LoVo (cell line): ENCODE measurements at regions not wholly inside any gene's neighbourhood (a gene's known extent, or its start where the extent isn't known, plus 50 kb on each side); places are given as distances from the start of the nearest gene placed in this dataset.
"Not testable (repeated sequence)": the region's sequence is repeated elsewhere in the genome, so short reads cannot be mapped to it uniquely, and the experiment has no call there.

Experiments used
- DNase-seq: peaks from one replicate; pipeline ENCODE4 v3.0.0-alpha.2; 2016; ENCODE audit warnings: low spot score

DNA sequence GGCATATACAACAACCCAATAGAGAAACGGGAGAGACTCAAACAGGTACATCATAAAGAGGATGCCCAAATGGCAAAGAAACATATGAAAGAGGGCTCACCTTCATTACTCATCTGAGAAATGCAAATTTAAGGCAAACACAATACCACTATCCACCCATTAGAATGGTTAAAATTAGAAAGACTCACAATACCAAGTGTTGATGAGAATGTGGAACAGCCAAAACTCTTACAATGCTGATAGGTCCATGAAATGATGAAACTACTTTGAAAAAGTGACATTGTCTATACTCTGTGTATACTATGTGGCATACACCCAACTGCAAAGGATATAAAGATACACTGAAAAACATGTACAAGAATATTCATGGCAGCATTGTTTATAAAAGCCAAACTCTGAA, 96.2 kb upstream of the TSHZ3 start:
- DNase-seq, result no peak

DNA sequence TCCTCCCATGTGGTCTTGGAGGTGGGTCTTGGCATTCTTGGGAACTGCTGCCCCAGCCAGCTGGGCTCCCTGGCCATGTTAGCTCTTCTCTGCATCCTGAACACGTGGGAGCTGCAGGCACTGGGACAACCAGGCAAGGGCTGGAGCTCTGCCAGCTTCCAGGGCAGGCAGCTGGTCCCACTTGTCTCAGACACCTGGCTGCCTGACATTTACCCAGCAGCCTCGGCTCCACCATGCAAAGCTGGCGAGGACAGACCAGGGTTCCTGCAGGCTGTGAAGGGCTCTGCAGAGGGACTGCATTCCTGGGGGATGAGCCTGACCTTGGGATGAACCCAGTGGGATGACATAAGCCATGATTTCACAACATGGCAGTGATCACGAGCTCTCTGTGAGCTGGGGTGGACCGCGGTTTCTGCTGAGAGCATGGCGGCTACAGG, 99.0 kb upstream of the TSHZ3 start:
- no peak for DNase-seq

DNA sequence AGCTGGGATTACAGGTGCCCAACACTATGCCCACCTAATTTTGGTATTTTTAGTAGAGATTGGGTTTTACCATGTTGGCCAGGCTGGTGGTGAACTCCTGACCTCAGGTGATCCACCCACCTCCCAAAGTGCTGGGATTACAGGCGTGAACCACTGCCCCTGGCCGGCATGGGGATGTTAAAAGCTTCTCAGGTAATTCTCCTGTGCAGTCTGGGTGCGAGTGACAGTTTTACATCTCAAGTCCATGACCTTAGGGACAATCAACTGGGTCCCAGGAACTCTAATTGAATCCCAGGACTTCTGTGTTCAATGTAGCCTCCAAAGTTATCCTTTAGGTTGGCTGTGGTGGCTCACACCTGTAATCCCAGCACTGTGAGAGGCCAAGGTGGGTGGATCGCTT, 100.1 kb upstream of the TSHZ3 start:
- no peak for DNase-seq

DNA sequence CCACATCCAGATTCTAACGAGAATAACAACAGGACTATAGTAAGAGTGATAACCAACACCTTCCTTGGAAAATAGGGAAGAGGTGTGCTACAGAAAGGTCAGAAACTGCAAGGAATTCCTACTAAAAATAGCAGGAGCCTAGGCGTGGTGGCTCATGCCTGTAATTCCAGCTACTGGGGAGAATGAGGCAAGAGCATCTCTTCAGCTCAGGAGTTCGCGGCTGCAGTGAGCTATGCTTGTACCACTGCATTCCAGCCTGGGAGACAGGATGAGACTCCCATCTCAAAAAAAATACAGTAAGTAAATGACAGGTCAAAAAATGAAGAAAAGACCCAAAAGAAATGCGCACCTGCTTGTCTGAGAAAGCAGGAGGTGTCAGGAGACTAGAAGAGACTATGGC, 101.5 kb upstream of the TSHZ3 start:
- no peak for DNase-seq

DNA sequence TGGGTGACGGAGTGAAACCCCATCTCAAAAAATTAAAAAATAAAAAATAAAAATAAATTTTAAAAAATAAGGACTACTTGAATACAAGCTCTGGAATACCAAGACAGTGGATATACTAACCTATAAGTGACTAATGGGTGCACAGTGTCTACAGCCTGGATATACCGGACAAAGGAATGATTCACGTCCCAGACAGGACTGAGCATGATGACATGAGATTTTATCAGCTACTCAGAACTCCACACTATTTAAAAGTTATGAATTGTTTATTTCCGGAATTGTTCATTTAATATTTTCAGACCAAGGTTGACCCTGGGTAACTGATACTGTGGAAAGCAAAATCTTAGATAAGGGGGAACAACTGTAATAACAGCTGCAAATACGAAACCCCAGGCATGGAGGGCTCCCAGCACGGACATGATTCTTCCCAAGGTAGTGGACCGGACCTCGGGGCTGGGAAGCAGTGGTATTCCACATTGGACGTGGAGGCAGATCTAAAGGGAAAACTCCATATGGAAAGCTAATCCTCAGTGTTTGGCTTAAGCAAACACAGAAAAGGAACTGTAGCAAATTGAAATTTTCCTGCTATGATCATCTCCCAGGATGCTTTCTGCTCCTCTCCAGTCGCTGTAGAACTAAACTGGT, 102.6 kb upstream of the TSHZ3 start:
- DNase-seq, result no peak

DNA sequence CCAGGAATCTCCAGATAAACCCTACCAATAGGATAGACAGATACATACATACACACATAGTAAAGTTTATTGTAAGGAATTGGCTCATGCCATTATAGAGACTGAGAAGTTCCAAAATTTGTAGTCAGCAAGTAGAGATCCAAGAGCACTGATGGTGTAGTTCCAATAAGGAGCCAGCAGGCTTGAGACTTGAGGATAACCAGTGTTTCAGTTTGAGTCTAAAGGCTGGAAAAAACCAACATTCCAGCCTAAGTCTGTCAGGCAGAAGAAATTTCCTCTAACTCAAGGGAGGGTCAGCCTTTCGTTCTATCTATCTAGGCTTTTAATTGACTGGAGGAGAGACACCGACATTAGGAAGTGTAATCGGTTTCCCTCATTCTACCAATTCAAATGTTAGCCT, 110.2 kb upstream of the TSHZ3 start:
- no peak for DNase-seq

DNA sequence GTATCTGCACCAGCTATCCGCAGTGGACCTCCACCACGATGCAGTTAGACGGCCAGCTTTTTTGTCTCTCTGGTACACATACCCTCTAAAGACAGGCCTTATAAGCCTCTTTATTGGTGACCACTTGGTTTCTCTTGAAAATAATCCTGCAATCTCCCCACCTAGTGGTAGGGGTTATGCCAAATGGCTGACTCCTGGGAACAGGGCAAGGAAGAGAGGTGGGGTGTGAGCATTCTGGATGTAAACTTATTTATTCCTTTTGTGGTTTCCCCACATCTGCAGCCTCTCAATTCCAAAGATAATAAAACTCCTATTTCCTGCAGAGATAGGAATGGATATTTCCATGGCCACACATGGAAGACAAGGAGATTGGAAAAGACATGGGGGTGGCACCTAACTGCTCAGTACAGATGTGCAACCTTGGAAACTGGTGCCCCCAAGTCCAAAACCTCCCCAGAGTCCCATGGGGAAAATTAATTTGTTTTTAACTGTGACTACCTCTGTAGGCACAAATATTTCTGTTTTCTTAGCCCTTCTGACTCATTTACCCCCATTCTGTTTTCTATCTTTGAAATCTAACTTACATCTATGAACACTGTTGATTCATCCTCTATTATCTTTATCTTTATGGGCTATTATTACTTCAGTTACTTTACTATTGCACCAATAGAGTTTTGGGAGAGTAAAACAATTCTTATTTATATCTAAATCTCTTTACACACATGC, 112.7 kb upstream of the TSHZ3 start:
- DNase-seq, result no peak

DNA sequence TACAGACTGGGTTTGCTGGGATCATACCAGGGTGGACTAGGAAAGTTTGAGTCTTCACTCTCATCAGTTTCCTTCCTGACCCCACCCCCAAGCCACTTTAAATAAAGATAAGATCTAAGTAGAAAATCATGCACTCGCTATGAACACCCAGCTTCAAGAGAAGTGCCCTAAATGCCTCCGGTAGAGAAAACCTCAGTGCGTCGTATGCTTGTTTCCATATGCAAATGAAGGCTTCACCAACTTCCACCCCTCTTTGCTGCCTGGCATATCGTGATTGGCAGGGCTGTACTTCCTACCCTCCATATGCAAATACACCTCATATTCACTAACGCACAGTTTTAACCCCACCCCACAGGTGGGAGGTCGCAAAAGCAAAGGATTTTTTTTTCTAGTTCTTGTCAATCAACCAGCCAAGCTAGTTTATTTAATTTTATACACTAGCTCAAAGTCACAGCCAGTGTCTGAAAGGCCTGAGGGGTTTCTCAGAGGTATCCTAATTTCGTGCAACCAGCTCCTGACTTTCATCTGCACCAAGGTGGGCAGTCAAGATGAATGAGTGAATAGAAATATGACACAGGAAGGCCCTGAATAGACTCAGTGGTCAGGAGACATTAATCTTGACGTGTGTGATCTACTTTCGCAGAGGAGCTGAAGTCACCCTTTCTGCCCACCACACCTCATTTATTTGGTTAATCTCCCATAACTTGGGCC, 121.1 kb upstream of the TSHZ3 start:
- DNase-seq, result no peak

DNA sequence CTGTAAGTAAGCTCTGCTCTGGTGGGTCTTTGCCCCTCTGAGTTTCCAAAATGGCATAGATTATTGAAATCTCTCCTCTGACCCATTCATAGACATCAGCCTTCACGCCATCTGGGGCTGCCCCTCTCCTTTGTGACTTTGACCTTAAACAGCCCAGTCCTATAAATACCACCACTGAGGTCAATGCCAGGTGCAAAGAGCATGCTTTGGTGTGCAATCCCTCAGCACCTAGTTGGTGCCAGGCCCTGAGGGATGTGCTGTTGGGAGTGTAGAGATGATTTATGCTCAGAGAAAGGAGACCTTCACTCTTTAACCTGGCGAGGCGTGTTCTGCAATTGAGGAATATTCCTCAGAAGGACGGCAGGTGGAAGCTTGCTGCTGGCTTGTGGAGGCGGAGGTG, 121.7 kb upstream of the TSHZ3 start:
- DNase-seq, result no peak

DNA sequence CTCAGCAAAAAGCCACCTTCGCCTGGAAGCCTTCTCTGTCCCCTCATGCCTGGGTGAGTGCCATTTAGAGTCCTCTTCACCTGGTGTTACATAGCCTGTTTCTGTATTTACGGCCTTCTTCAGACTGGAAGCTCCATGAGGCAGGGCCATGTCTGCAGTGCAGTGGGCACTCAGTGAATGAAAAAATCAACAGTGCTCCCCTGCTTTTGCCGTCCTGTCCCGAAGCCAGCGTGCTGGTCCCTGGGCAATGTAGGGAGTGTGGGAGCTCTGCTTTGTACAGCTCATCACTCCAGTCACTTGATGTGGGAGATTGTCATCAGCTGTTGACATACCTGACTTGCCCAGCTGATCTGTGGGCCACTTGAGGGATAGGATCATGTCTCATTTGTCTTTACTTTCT, 129.0 kb upstream of the TSHZ3 start:
- no peak for DNase-seq

DNA sequence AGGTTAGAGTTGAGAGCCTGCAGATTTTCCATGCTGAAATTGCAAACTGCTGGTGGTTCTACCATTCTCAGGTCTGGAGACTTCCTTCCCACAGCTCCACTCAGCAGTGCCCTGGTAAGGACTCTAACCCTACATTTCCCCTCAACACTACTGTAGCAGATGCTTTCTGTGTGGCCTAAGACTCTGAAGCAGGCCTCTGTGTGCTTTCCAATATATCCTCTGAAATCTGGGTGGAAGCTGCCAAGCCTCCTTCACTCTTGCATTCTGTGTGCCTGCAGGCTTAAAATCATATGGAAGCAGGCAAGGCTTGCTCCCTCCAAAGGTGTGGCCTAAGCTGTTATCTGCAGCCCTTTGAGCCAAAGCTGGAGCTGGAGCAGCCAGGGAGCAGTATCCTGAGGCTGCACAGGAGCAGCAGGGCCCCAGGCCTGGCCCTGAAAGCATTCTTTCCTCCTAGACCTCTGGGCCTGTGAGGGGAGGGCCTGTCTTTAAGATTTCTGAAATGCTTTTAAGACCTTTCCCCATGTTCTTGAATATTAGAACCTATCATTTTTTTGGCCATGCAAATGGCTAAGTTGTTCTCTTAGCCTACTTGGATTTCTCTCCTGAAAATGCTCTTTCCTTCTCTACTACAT, 134.1 kb upstream of the TSHZ3 start:
- no peak for DNase-seq

DNA sequence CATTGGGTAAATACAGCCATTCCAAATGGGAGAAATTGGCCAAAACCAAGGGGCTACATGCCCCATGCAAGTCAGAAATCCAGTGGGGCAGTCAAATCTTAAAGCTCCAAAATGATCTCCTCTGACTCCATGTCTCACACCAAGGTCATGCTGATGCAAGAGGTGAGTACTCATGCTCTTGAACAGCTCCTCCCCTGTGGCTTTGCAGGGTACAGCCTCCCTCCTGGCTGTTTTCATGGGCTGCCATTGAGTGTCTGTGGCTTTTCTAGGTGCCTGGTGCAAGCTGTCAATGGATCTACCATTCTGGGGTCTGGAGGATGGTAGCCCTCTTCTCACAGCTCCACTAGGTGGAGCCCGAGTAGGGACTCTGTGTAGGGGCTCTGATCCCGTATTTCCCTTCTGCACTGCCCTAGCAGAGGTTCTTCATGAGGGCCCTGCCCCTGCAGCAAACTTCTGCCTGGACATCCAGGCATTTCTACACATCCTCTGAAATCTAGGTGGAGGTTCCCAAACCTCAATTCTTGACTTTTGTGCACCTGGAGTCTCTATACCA, 135.7 kb upstream of the TSHZ3 start:
- DNase-seq, result not testable (repeated sequence)

DNA sequence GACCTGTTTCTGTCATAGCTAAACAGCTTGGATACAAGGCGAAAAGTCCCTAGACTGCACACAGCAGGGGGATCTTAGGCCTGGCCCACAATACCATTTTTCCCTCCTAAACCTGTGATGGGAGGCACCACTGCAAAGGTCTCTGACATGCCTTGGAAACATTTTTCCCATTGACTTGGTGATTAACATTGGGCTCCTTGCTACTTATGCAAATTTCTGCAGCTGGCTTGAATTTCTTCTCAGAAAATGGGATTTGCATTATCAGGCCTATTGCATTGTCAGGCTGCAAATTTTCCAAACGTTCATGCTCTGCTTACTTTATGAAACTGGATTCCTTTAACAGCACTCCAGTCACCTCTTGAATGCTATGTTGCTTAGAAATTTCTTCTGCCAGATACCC, 136.2 kb upstream of the TSHZ3 start:
- no peak for DNase-seq

DNA sequence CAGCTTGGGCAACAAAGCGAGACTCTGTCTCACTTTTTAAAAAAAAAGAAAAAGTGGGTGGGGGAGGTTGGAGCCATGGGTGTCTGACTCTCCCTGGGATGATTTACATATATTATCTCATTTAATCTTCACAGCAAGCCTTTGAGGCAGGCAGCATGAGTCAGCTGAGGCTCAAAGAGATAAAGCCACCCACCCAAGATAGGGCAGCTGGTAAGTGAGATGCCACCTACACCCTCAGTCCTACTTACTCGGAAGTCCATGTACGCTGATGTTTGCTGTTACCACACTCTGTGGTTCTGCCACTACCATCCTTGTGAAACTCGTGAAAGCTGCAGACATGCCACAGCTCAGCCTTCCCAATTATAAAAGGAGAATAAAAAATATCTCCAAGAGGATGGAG, 142.0 kb upstream of the TSHZ3 start:
- no peak for DNase-seq

DNA sequence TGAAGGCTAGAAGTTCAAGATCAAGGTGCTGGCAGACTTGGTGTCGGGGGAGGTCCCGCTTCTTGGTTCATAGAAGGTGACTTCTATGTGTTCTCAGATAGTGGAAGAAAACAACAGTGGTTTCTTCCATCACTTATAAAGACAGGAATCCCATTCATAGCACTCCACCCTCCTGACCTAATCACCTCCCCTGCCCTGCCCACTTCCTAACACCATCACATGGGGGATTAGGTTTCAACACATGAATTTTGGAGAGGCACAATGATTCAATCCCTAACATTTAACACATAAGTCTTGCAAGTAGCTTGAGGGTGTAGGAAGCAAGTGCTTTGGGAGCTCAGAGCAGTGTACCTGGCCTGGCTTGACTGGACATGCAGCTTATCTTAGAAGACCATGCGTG, 142.8 kb upstream of the TSHZ3 start:
- no peak for DNase-seq

DNA sequence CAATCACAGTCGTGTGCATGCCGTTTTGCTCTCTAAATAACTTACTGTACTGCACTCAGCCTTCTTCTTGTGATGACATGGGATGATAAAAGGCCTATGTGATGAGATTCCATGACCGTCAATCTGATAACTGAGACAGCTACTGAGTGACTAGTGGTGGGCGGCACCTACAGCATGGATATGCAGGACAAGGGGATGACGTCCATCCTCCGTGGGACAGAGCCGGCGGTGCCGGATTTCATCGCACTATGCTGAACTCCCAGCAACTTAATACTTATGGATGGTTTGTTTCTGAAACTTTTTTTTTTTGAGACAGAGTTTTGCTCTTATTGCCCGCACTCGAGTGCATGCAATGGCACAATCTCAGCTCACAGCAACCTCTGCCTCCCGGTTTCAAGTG, 146.8 kb upstream of the TSHZ3 start:
- DNase-seq, result no peak

DNA sequence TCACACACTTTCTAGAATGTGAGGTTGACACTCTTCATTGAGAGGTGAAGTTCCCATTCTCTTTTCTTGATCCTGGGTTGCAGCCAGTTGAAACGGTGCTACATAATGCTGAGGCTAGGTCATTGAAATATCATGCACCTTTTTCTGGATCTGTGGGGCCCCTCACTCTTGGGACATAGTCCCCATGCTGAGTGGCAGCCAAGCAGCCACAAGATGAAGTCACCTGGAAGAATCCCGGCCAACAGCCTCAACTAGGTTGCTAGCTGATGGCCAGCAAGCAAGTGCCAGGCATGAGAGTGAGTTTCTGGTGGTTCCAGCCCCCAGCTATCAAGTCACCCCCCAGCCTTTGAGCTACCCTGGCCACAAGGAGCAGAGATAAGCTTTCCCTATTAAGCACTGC, 148.5 kb upstream of the TSHZ3 start:
- DNase-seq, result no peak

DNA sequence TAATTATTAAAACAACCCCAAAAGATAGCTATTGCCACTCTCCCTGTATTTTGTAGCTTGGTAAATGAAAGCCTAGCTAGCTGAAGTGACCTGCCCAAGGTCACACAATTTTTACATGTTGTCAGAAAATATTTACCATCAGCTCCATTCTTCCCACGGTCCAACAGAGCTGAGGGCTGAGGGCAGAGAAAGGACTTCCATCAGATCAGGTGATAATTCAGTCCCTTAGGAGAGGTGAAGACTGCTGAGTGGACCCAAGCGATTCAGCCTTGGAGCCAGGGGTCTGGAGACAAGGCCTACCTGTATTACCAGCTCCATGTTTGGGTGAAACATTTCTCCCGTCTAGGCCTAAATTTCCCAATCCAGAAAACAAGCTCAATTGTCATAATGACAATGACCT, 149.5 kb upstream of the TSHZ3 start:
- no peak for DNase-seq

DNA sequence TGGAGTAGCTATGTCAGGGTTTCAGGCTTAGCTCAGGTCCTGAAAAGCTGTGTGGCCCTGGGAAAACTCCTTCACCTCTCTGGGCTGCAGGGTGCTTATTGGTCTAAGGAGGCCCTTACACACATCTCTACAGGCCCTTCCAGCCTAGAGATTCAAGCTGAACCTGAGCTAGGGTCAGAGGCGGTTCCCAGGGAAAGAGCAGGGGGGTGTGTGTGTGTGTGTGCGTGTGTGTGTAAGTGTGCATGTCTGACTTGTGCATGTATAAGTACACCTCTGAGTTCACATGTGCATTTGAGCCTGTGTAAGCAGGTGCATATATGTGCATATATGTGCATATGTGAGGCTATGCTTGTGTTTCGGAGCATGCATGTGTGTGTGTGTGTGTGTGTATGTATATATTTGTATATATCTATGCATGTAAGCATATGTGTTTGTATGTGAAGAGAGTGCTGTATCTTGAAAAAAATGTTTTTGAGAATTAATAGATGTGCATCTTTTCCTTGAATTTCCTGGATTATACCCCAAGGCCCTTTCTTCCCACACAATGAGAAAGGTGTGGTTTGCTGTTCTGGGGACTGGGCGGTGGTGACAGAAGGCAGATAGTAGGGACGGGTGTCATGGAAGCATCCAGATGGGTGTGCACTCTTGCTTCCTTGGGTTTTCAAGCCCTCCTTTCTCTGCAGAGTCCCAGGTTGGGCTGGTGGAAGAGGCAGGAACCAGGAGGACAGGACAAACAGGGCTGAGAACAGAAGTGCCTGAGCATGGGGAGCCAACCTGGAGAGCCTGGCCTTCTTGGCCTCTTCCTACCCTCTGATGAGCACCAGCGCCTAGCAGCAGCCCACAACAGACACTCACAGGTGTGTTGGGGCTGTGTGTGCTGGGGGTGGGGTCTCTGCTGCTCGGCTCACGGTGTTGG, 150.3 kb upstream of the TSHZ3 start:
- DNase-seq, result no peak

DNA sequence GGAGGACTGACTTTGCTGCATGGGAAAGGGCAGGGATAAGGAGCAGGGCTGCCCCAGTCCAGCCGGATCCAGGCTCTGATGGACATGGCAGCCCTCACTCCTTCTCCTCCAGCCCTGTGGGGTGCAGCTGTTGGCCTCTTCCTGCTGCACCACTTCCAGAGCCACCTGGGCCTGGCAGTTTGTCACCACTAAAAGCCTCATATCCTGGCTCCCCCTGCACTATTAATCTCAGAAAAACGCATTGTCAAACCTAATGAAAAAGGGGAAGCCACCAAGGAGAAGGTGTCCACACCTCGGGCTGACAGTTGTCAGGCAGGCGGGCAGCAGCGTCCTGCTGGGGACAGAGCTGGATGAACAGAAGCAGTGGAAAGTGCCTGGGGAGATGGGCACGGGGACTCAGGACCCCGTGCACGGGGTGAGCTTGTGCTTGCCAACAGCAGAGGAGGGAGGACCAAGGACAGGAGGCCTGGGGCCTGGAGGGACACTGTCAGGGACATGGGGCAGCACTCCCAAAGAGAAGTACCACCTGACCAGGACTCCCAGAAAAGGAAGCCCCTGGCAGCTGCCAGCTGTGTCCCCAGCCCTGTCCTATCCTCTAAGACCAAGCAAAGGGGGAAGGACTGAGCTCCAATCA, 151.1 kb upstream of the TSHZ3 start:
- no peak for DNase-seq

DNA sequence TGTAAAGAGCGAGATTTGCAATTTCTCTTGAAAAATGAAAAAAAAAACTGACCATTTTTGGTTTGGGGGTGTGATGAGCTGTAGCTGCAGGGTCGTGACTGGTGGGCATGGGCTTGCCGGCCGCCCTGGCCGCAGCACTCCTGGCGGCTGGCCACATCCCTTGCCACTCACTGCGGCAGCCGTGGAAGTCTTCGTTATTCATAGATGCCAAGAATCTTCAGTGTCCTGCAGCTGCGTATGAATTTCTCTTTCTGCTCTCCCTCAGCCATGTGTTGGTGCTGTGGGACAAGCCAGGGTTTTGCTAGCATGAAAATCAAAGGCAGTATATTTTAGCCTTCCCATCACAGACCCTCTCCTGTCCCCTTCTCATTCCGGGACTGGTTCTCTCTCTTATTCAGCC, 151.7 kb upstream of the TSHZ3 start:
- no peak for DNase-seq
